ENCODE measurements at regions not wholly inside any gene's neighbourhood (a gene's known extent, or its start where the extent isn't known, plus 50 kb on each side); places are given as distances from the start of the nearest gene placed in this dataset.

GRCh38 chr20:41694796-41695195 lies 76.6 kb upstream of the CHD6 start:
- TF ChIP-seq CTCF (IDR thresholded peaks at IDR 0.05) (no peak), POLR2A (IDR thresholded peaks at IDR 0.05) (no peak)

Measured in testis (tissue), 2 donors.